ENCODE measurements at regions not wholly inside any gene's neighbourhood (a gene's known extent, or its start where the extent isn't known, plus 50 kb on each side); places are given as distances from the start of the nearest gene placed in this dataset.

DNA sequence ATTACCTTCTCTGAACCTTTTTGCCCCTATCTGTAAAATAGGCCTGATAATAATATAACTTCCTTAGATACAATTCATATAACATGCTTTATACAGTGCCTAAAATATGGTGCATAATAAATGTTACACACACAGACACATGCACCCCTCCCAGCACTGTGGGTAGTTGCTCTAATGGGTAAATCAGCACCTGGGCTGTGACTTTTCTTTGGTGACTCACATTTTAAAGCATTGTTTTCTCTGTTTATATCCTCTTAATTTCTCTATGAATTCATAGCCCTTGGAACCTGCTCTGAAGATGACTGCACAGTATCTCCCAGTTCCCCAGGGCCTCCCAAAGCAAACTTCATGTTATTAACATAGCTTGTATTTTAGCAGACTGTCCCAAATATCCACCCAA is 248.2 kb upstream of the TNP1 start:
- in situ Hi-C loops (cut with HindIII; ENCODE audit: low pct_ligation_motif_present, low pct_unique_long_range_greater_than_20kb, low sequenced_read_pairs): no loop called here
- no peak for DNase-seq

DNA sequence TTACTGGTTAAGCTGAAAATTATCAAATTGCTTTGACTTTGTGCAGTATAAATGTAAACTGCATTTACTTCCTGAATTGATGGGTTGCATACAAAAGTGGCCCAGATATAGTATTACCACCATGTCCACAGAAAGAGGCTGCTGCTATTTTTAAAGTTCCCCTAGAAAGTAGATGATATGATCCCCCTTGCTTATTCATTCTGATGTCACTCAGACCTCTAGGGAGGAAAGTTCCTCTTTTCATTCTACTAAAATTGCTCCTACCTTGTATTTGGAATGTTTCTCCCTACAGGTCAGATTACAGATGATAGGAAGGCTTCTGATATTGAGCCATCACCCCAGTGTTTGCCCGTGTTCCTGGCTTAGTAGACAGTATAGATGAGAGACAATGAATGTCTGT is 247.6 kb upstream of the TNP1 start:
- in situ Hi-C loops (cut with HindIII; ENCODE audit: low pct_ligation_motif_present, low pct_unique_long_range_greater_than_20kb, low sequenced_read_pairs): no loop called here
- DNase-seq: no peak

DNA sequence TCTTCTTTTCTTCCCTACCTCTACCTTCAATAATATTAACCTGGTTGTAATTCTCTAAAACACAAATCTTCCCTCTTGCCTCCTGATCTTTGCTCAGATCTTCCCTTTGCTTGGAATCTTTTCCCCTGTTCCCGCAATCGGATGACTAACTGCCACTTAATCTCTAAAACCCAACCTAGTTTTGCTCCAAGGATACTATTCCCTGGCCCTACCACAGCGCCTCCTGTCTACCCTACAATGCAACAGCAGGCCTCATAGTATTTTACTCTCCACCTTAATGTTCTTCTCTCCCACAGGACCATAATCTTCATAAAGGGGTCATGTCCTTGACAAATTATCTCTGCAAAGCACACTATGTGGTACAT is 246.8 kb upstream of the TNP1 start:
- peak; percentile 48 for DNase-seq
- in situ Hi-C loops (cut with HindIII; ENCODE audit: low pct_ligation_motif_present, low pct_unique_long_range_greater_than_20kb, low sequenced_read_pairs): no loop called here

DNA sequence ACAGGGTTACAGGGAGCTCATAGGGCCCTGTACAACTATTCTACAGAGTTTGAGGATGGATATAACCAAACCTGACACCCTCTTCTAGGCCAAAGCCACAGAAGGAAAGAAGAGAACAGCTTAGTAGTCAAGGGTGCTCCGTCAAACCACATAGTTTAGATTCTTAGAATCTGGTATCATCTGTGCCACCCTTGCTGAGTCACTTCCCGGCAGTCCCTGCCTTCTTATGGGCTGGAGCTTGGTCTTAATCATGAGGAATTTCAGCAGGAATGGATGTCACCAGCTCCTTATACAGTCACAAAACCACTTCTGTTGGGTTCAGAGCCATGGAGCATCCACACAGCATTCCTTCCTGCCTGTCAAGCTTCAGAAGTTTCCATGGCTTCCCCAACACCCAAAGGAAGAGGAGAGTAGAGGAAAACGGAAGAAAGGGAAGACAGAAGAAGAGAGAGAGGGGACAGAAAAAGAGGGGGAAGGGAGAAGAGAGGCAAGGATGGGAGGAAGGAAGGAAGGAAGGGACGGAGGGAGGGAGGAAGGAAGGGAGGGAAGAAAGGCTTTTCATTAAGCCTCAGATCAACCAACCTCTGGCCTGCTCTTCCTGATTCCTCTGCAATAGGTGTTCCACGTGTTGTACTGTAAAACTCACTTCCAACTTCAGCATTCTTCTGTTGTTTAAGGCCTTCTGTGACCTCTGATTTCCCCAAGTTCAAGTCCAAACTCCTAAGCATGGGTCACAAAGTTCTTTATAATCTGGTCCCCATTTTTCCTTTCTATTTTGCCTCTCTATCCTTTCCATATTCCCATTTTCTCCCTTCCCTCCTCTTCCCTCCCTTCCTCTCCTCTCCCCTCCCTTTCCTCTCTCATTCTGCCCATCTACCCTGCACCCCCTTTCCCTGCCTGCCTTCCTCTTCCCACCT is 246.1 kb upstream of the TNP1 start:
- peak; percentile 96 for DNase-seq
- in situ Hi-C loops (cut with HindIII; ENCODE audit: low pct_ligation_motif_present, low pct_unique_long_range_greater_than_20kb, low sequenced_read_pairs): no loop called here

GRCh38 chr2:217103752-217104545 is 244.1 kb upstream of the TNP1 start:
- in situ Hi-C loops (cut with HindIII; ENCODE audit: low pct_ligation_motif_present, low pct_unique_long_range_greater_than_20kb, low sequenced_read_pairs): no loop called here
- peak; percentile 15 for DNase-seq

- in situ Hi-C loops (cut with HindIII; ENCODE audit: low pct_ligation_motif_present, low pct_unique_long_range_greater_than_20kb, low sequenced_read_pairs): no loop called here
- no peak for DNase-seq
These were observed 243.1 kb upstream of the TNP1 start for GRCh38 chr2:217102956-217103355.

DNA sequence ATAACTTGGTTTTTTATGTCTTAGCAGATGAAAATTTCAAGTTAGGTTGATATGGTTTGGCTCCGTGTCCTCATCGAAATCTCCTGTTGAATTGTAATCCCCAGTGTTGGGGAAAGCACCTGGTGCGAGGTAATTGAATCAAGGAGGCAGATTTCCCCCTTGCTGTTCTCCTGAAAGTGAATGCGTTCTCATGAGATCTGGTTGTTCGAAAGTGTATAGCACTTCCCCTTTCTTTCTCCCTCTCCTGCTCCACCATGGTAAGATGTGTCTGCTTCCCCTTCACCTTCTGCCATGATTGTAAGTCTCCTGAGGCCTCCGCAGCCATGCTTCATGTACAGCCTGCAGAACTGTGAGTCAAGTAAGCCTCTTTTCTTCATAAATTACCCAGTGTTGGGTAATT is 242.1 kb upstream of the TNP1 start:
- in situ Hi-C loops (cut with HindIII; ENCODE audit: low pct_ligation_motif_present, low pct_unique_long_range_greater_than_20kb, low sequenced_read_pairs): no loop called here
- no peak for DNase-seq

GRCh38 chr2:217099561-217099960 is 239.7 kb upstream of the TNP1 start:
- in situ Hi-C loops (cut with HindIII; ENCODE audit: low pct_ligation_motif_present, low pct_unique_long_range_greater_than_20kb, low sequenced_read_pairs): no loop called here
- no peak for DNase-seq

GRCh38 chr2:217098435-217098834 is 238.6 kb upstream of the TNP1 start:
- no peak for DNase-seq
- in situ Hi-C loops (cut with HindIII; ENCODE audit: low pct_ligation_motif_present, low pct_unique_long_range_greater_than_20kb, low sequenced_read_pairs): no loop called here

DNA sequence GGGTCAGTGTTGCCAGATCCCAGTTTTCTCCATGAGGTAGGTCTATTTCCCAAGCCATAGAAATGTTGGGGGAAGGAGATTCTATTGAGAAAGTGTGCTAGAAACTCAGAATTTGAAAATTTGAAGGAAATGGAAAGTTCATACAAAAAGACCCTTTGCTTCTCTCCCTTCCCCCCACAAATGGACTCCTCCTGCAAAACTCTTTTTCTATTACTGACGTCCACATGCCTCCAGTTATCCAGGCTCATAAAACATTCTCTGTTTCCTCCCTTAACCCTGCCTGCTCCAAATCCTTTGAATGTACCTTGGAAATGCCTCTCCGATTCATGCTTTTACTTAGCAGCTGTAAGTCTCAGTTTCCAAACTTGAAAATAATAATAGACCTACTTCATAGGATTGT is 237.5 kb upstream of the TNP1 start:
- in situ Hi-C loops (cut with HindIII; ENCODE audit: low pct_ligation_motif_present, low pct_unique_long_range_greater_than_20kb, low sequenced_read_pairs): no loop called here
- DNase-seq: no peak

- no peak for DNase-seq
- in situ Hi-C loops (cut with HindIII; ENCODE audit: low pct_ligation_motif_present, low pct_unique_long_range_greater_than_20kb, low sequenced_read_pairs): no loop called here
These were observed 236.8 kb upstream of the TNP1 start for GRCh38 chr2:217096474-217097225.

DNA sequence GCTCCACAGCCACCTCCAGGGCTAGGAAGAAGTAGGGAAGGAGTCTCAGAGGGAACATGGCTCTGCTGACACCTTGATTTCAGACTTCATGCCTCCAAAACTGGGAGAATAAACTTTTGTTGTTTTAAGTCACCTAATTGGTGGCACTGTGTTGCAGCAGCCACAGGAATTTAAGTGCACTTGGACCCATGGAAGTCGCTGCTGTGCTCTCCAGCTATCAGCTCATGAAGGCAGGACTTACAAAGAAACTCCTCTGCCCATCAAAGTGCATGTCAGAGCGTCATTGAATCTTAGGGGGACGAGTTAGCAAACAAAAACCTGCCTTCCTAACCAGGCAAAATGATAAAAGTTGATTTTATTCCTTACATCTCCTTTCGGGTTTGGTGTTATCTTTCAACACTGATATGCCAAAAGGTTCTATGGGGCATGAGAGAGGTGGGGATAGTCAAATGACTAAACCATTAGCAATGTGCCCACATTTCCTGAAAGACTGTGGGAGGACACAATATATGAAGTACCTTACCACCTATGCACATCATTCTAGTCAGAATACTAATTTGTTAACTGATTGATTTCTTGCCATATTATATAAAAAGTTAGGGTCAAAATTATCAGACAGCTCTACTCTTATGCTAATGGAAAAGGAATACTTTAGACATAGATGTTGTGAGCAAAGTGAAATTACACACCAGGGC is 235.8 kb upstream of the TNP1 start:
- in situ Hi-C loops (cut with HindIII; ENCODE audit: low pct_ligation_motif_present, low pct_unique_long_range_greater_than_20kb, low sequenced_read_pairs): no loop called here
- no peak for DNase-seq

GRCh38 chr2:217092710-217093379 is 233.0 kb upstream of the TNP1 start:
- in situ Hi-C loops (cut with HindIII; ENCODE audit: low pct_ligation_motif_present, low pct_unique_long_range_greater_than_20kb, low sequenced_read_pairs): no loop called here
- DNase-seq: no peak

- no peak for DNase-seq
- in situ Hi-C loops (cut with HindIII; ENCODE audit: low pct_ligation_motif_present, low pct_unique_long_range_greater_than_20kb, low sequenced_read_pairs): no loop called here
These were observed 231.7 kb upstream of the TNP1 start for GRCh38 chr2:217091531-217091930.

DNA sequence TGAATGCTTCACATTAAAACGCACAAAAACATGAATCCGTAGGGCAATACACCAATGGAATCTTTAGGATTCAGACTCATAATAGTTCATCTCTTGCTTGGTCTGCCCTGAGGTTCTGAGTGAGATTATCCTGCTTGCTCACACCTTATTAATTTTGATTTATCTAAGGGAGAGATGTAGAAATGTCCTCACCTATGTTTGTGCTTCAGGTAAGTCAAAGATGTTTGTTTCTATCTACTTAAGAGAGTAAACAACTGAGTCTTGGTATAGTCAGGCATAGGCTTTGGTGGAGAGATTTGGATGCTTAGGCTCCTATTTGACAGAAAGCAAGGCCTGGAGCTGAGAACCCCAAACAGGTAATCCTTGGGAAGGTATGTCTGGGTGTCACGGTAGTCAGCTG is 231.0 kb upstream of the TNP1 start:
- in situ Hi-C loops (cut with HindIII; ENCODE audit: low pct_ligation_motif_present, low pct_unique_long_range_greater_than_20kb, low sequenced_read_pairs): no loop called here
- no peak for DNase-seq

GRCh38 chr2:217090024-217090473 is 230.2 kb upstream of the TNP1 start:
- in situ Hi-C loops (cut with HindIII; ENCODE audit: low pct_ligation_motif_present, low pct_unique_long_range_greater_than_20kb, low sequenced_read_pairs): no loop called here
- no peak for DNase-seq

GRCh38 chr2:217086718-217087117 is 226.9 kb upstream of the TNP1 start:
- DNase-seq: no peak
- in situ Hi-C loops (cut with HindIII; ENCODE audit: low pct_ligation_motif_present, low pct_unique_long_range_greater_than_20kb, low sequenced_read_pairs): no loop called here

GRCh38 chr2:217086038-217086522 is 226.2 kb upstream of the TNP1 start:
- in situ Hi-C loops (cut with HindIII; ENCODE audit: low pct_ligation_motif_present, low pct_unique_long_range_greater_than_20kb, low sequenced_read_pairs): no loop called here
- peak; percentile 19 for DNase-seq

All from ACHN (cell line).